HEK293 (cell line): ENCODE measurements at regions not wholly inside any gene's neighbourhood (a gene's known extent, or its start where the extent isn't known, plus 50 kb on each side); places are given as distances from the start of the nearest gene placed in this dataset.

ENCODE experiments used
- CTCF ChIA-PET: fragments of 350-600 bp; formaldehyde crosslinking; extraction: SDS; loops from one replicate; lab custom pipeline; 2021; ENCODE audit warnings: antibody characterized with exemption; lab: Yijun Ruan, JAX
- POLR2A ChIA-PET: fragments of 300-600 bp; formaldehyde crosslinking; extraction: SDS; loops from one replicate; lab custom pipeline; 2020; ENCODE audit warnings: antibody characterized with exemption, inconsistent platforms; lab: Yijun Ruan, JAX
- H3K27ac ChIP-seq: fragments of 200-500 bp; sonication (Bioruptor generic); 2 replicates; pipeline ENCODE4 v1.5.1; 2014; ENCODE audit warnings: low read depth, low read length, control low read depth, inconsistent platforms; ENCODE audit errors: extremely low read depth
- H3K36me3 ChIP-seq, 2 experiments: fragments of 200-500 bp in 1 of 2; sonication (Bioruptor generic) in 1 of 2; 1 replicate in 1 of 2; 2 replicates in 1 of 2; pipeline ENCODE4 v1.5.1; 2014 to 2017; ENCODE audit warnings: inconsistent platforms in 2 of 2, low read length in 2 of 2; ENCODE audit not compliant: control insufficient read depth in 2 of 2, insufficient read depth in 1 of 2
- H3K4me1 ChIP-seq: fragments of 200-500 bp; sonication (Bioruptor generic); 2 replicates; pipeline ENCODE4 v1.5.1; 2014; ENCODE audit warnings: mild to moderate bottlenecking, low read length, inconsistent platforms; ENCODE audit not compliant: control insufficient read depth, insufficient read depth
- H3K4me3 ChIP-seq: 2 replicates; pipeline ENCODE4 v1.5.1; 2011; ENCODE audit warnings: low read depth, mild to moderate bottlenecking, control low read depth, low read length, moderate library complexity
- H3K9me3 ChIP-seq: fragments of 200-500 bp; sonication (Bioruptor generic); 2 replicates; pipeline ENCODE4 v1.5.1; 2014; ENCODE audit warnings: low read depth, low read length, inconsistent platforms; ENCODE audit not compliant: control insufficient read depth, insufficient read depth
- GFI1B ChIP-seq: fragments of 450-650 bp; formaldehyde crosslinking; IDR thresholded peaks from 2 replicates; pipeline ENCODE4 v1.5.1; 2016; ENCODE audit warnings: missing biosample characterization, missing genetic modification characterization
- KLF1 ChIP-seq: fragments of 450-650 bp; formaldehyde crosslinking; IDR thresholded peaks from 2 replicates; pipeline ENCODE4 v1.5.1; 2016; ENCODE audit warnings: missing biosample characterization, missing genetic modification characterization
- KLF8 ChIP-seq: fragments of 450-650 bp; formaldehyde crosslinking; IDR thresholded peaks from 2 replicates; pipeline ENCODE4 v1.5.1; 2016; ENCODE audit warnings: missing biosample characterization, missing genetic modification characterization
- KLF9 ChIP-seq: fragments of 450-650 bp; formaldehyde crosslinking; IDR thresholded peaks from 2 replicates; pipeline ENCODE4 v1.5.1; 2016; ENCODE audit warnings: missing biosample characterization, missing genetic modification characterization, low read depth
- SETDB1 ChIP-seq: IDR thresholded peaks from one replicate; pipeline ENCODE4 v1.6.1; 2017; ENCODE audit warnings: mild to moderate bottlenecking, low read length, moderate library complexity, mixed read lengths; ENCODE audit not compliant: insufficient read length
- TCF7L2 ChIP-seq: IDR thresholded peaks from 2 replicates; pipeline ENCODE4 v1.6.1; 2011; ENCODE audit warnings: low read depth, mild to moderate bottlenecking, inconsistent platforms, low read length, moderate library complexity, borderline replicate concordance
- ZBTB48 ChIP-seq: fragments of 450-650 bp; formaldehyde crosslinking; IDR thresholded peaks from 2 replicates; pipeline ENCODE4 v1.5.1; 2016; ENCODE audit warnings: missing biosample characterization, missing genetic modification characterization
- ZNF140 ChIP-seq: fragments of 450-650 bp; formaldehyde crosslinking; IDR thresholded peaks from 2 replicates; pipeline ENCODE4 v1.5.1; 2016; ENCODE audit warnings: missing biosample characterization, missing genetic modification characterization
- ZNF223 ChIP-seq: fragments of 450-650 bp; formaldehyde crosslinking; IDR thresholded peaks from 2 replicates; pipeline ENCODE4 v1.5.1; 2016; ENCODE audit warnings: missing biosample characterization, missing genetic modification characterization
- ZNF311 ChIP-seq: fragments of 450-650 bp; formaldehyde crosslinking; IDR thresholded peaks from 2 replicates; pipeline ENCODE4 v1.5.1; 2017; ENCODE audit warnings: missing biosample characterization, missing genetic modification characterization, borderline replicate concordance
- ZNF335 ChIP-seq: fragments of 450-650 bp; formaldehyde crosslinking; conservative IDR thresholded peaks from 2 replicates; pipeline ENCODE4 v1.5.1; 2016; ENCODE audit warnings: missing biosample characterization, missing genetic modification characterization
- ZNF366 ChIP-seq: fragments of 450-650 bp; formaldehyde crosslinking; conservative IDR thresholded peaks from 2 replicates; pipeline ENCODE4 v1.5.1; 2016; ENCODE audit warnings: missing biosample characterization, missing genetic modification characterization
- ZNF416 ChIP-seq: fragments of 450-650 bp; formaldehyde crosslinking; IDR thresholded peaks from 2 replicates; pipeline ENCODE4 v1.5.1; 2016; ENCODE audit warnings: missing biosample characterization, missing genetic modification characterization
- ZNF48 ChIP-seq: fragments of 450-650 bp; formaldehyde crosslinking; IDR thresholded peaks from 2 replicates; pipeline ENCODE4 v1.5.1; 2016; ENCODE audit warnings: missing biosample characterization, missing genetic modification characterization
- ZNF558 ChIP-seq: fragments of 450-650 bp; formaldehyde crosslinking; IDR thresholded peaks from 2 replicates; pipeline ENCODE4 v1.5.1; 2016; ENCODE audit warnings: missing biosample characterization, missing genetic modification characterization
- ZNF561 ChIP-seq: fragments of 450-650 bp; IDR thresholded peaks from 2 replicates; pipeline ENCODE4 v1.5.1; 2018; ENCODE audit warnings: missing biosample characterization, missing genetic modification characterization, borderline replicate concordance
- ZNF623 ChIP-seq: fragments of 450-650 bp; formaldehyde crosslinking; IDR thresholded peaks from 2 replicates; pipeline ENCODE4 v1.5.1; 2016; ENCODE audit warnings: missing biosample characterization, missing genetic modification characterization
- ZSCAN30 ChIP-seq: fragments of 450-650 bp; IDR thresholded peaks from 2 replicates; pipeline ENCODE4 v1.5.1; 2018; ENCODE audit warnings: missing biosample characterization, mild to moderate bottlenecking, missing genetic modification characterization, moderate library complexity
- TF ChIP-seq, protein P1 (sequence below): fragments of 450-650 bp; formaldehyde crosslinking; conservative IDR thresholded peaks from 2 replicates; pipeline ENCODE4 v1.5.1; 2016; ENCODE audit warnings: low read depth, missing biosample characterization, missing genetic modification characterization
- TF ChIP-seq, protein P2 (sequence below): fragments of 450-650 bp; formaldehyde crosslinking; IDR thresholded peaks from 2 replicates; pipeline ENCODE4 v1.5.1; 2016; ENCODE audit warnings: missing biosample characterization, missing genetic modification characterization
- TF ChIP-seq, protein P3 (sequence below): fragments of 450-650 bp; formaldehyde crosslinking; IDR thresholded peaks from 2 replicates; pipeline ENCODE4 v1.5.1; 2016; ENCODE audit warnings: missing biosample characterization, missing genetic modification characterization, borderline replicate concordance

DNA sequence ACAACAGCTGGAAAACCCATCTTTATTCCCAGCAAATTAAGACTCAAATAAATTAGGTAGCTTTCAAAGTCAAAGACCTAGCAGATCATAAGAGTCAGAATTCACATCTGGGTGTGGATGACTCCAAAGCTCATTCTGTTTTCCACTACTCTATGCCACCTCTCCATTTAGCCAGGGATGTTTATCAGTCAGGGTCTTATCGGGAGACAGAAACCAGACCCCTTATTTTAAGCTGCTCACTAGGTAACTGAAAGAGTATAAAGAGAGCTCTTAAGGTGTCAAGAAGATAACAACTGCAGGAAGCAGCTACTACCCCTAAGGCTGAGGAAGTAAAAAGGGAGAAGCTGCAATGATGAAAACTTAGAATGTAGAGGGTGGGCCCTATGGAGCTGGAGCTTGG, 333.7 kb upstream of the KLF3 start (continued):
- TF ChIP-seq, protein P1, sequence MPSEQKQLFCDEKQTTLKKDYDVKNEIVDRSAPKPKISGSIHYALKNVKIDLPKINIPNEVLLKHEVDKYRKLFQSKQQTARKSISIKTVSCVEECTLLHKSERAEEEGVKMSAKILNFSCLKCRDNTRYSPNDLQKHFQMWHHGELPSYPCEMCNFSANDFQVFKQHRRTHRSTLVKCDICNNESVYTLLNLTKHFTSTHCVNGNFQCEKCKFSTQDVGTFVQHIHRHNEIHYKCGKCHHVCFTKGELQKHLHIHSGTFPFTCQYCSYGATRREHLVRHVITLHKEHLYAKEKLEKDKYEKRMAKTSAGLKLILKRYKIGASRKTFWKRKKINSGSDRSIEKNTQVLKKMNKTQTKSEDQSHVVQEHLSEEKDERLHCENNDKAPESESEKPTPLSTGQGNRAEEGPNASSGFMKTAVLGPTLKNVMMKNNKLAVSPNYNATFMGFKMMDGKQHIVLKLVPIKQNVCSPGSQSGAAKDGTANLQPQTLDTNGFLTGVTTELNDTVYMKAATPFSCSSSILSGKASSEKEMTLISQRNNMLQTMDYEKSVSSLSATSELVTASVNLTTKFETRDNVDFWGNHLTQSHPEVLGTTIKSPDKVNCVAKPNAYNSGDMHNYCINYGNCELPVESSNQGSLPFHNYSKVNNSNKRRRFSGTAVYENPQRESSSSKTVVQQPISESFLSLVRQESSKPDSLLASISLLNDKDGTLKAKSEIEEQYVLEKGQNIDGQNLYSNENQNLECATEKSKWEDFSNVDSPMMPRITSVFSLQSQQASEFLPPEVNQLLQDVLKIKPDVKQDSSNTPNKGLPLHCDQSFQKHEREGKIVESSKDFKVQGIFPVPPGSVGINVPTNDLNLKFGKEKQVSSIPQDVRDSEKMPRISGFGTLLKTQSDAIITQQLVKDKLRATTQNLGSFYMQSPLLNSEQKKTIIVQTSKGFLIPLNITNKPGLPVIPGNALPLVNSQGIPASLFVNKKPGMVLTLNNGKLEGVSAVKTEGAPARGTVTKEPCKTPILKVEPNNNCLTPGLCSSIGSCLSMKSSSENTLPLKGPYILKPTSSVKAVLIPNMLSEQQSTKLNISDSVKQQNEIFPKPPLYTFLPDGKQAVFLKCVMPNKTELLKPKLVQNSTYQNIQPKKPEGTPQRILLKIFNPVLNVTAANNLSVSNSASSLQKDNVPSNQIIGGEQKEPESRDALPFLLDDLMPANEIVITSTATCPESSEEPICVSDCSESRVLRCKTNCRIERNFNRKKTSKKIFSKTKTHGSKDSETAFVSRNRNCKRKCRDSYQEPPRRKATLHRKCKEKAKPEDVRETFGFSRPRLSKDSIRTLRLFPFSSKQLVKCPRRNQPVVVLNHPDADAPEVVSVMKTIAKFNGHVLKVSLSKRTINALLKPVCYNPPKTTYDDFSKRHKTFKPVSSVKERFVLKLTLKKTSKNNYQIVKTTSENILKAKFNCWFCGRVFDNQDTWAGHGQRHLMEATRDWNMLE (tag by site-specific recombination), result no peak
- no peak for TF ChIP-seq ZBTB48 (tag by site-specific recombination)
- no peak for TF ChIP-seq ZNF416 (tag by site-specific recombination)
- TF ChIP-seq GFI1B (tag by site-specific recombination), result no peak
- TF ChIP-seq KLF1 (tag by site-specific recombination), result no peak
- no peak for TF ChIP-seq KLF8 (tag by site-specific recombination)
- TF ChIP-seq SETDB1, result no peak
- TF ChIP-seq TCF7L2, result no peak
- TF ChIP-seq, protein P2, sequence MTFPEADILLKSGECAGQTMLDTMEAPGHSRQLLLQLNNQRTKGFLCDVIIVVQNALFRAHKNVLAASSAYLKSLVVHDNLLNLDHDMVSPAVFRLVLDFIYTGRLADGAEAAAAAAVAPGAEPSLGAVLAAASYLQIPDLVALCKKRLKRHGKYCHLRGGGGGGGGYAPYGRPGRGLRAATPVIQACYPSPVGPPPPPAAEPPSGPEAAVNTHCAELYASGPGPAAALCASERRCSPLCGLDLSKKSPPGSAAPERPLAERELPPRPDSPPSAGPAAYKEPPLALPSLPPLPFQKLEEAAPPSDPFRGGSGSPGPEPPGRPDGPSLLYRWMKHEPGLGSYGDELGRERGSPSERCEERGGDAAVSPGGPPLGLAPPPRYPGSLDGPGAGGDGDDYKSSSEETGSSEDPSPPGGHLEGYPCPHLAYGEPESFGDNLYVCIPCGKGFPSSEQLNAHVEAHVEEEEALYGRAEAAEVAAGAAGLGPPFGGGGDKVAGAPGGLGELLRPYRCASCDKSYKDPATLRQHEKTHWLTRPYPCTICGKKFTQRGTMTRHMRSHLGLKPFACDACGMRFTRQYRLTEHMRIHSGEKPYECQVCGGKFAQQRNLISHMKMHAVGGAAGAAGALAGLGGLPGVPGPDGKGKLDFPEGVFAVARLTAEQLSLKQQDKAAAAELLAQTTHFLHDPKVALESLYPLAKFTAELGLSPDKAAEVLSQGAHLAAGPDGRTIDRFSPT (tag by site-specific recombination), result no peak
- no peak for TF ChIP-seq ZNF623
- TF ChIP-seq ZNF140 (tag by site-specific recombination), result no peak
- no peak for TF ChIP-seq KLF9 (tag by site-specific recombination)
- TF ChIP-seq ZNF311, result no peak
- TF ChIP-seq, all 188 proteins: peak for 0

DNA sequence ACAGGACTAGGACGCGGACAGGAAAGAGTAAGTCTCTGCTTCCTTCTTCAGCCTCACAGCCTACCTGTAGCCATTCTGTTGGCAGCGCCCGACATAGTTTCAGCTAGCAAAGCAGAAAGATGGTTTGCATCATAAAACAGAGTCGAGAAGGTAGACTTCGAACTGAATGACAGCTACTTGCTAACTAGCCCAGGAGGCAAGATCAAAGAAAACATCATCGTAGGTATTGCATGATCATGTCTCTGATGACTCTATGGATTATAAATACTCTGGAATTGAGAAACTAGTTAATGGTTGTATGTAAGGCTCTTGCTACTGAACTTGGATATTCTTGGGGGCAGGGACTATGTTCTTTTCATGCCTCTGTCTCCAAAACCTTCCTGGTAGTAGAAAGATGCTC, 333.1 kb upstream of the KLF3 start:
- no peak overlapping the region for H3K27ac ChIP-seq
- POLR2A ChIA-PET, result no interaction called here
- CTCF ChIA-PET, result no interaction called here

More for the DNA sequence above, 333.1 kb upstream of the KLF3 start:
- H3K9me3 ChIP-seq, result no peaks in the 10 kb centered on the region
- no peaks in the 10 kb centered on the region for H3K4me1 ChIP-seq
- no peaks in the 10 kb centered on the region for H3K36me3 ChIP-seq
- no peak overlapping the region for H3K4me3 ChIP-seq
- TF ChIP-seq ZNF558 (tag by site-specific recombination) (no peak), ZNF48 (tag by site-specific recombination) (no peak), ZNF223 (tag by site-specific recombination) (no peak), ZNF335 (tag by site-specific recombination) (no peak), ZNF561 (no peak), ZNF366 (no peak), ZSCAN30 (tag by site-specific recombination) (no peak)
- TF ChIP-seq, protein P3, sequence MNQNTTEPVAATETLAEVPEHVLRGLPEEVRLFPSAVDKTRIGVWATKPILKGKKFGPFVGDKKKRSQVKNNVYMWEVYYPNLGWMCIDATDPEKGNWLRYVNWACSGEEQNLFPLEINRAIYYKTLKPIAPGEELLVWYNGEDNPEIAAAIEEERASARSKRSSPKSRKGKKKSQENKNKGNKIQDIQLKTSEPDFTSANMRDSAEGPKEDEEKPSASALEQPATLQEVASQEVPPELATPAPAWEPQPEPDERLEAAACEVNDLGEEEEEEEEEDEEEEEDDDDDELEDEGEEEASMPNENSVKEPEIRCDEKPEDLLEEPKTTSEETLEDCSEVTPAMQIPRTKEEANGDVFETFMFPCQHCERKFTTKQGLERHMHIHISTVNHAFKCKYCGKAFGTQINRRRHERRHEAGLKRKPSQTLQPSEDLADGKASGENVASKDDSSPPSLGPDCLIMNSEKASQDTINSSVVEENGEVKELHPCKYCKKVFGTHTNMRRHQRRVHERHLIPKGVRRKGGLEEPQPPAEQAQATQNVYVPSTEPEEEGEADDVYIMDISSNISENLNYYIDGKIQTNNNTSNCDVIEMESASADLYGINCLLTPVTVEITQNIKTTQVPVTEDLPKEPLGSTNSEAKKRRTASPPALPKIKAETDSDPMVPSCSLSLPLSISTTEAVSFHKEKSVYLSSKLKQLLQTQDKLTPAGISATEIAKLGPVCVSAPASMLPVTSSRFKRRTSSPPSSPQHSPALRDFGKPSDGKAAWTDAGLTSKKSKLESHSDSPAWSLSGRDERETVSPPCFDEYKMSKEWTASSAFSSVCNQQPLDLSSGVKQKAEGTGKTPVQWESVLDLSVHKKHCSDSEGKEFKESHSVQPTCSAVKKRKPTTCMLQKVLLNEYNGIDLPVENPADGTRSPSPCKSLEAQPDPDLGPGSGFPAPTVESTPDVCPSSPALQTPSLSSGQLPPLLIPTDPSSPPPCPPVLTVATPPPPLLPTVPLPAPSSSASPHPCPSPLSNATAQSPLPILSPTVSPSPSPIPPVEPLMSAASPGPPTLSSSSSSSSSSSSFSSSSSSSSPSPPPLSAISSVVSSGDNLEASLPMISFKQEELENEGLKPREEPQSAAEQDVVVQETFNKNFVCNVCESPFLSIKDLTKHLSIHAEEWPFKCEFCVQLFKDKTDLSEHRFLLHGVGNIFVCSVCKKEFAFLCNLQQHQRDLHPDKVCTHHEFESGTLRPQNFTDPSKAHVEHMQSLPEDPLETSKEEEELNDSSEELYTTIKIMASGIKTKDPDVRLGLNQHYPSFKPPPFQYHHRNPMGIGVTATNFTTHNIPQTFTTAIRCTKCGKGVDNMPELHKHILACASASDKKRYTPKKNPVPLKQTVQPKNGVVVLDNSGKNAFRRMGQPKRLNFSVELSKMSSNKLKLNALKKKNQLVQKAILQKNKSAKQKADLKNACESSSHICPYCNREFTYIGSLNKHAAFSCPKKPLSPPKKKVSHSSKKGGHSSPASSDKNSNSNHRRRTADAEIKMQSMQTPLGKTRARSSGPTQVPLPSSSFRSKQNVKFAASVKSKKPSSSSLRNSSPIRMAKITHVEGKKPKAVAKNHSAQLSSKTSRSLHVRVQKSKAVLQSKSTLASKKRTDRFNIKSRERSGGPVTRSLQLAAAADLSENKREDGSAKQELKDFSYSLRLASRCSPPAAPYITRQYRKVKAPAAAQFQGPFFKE (tag by site-specific recombination), result no peak
- TF ChIP-seq, all 188 proteins: peak for 0
